Posterior cingulate gyrus (tissue), 11 donors: ENCODE measurements at regions not wholly inside any gene's neighbourhood (a gene's known extent, or its start where the extent isn't known, plus 50 kb on each side); places are given as distances from the start of the nearest gene placed in this dataset.
"Not testable (repeated sequence)": the region's sequence is repeated elsewhere in the genome, so short reads cannot be mapped to it uniquely, and the experiment has no call there.

Experiments used
- DNase-seq, 10 donors: peaks; one replicate each; pipeline versions ENCODE4 v3.0.0 to v3.0.0-alpha.2; 2020 to 2021; ENCODE audit warnings: mixed read lengths in 3 of 10
- intact Hi-C: fragments of 100-400 bp; cut with DNase I; formaldehyde crosslinking; loops from one replicate; pipeline ENCODE4 v1.15.1; 2023

- DNase-seq: no peak
- intact Hi-C loops: no loop called here
These were observed 167.7 kb upstream of the CDKN3 start for GRCh38 chr14:54229136-54229535.

GRCh38 chr14:54230645-54231044, 166.2 kb upstream of the CDKN3 start:
- intact Hi-C loops: no loop called here
- no peak for DNase-seq

DNA sequence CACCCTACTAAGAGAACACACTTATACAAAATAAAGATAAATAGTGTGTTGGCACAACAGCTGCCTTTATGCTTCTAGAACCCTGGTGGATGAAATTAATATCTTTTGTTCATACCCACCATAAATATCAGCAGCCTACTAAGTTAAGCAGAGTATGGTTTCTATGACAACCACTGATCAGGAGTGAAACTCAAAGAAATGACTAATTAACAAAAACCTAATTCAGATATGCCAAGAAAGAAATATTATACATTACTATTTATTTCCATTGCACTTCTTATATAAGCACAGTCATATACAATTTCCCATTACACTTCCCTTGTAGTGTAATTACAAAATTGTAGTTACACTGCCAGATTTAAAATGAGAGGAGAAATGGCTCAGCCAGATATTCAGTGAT, 164.1 kb upstream of the CDKN3 start:
- intact Hi-C loops: no loop called here
- DNase-seq: no peak

DNA sequence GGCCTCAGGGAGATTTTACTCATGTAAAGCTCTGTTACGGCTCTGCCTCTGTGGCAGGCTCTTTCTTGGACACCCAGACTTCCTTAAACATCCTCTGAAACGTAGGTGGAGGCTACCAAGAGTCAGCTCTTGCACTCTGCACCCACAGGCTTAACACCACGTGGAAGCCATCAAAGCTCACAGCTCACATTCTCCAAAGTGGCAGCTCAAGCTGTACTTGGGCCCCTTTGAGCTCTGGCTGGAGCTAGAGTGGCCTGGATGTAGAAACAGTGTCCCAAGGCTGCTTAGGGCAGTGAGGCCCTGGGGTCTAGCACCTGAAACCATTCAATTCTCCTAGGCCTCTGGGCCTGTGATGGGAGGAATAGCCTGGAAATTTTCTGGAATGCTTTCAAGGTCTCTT, 155.3 kb upstream of the CDKN3 start:
- intact Hi-C loops: no loop called here

GRCh38 chr14:54251356-54251755, 145.5 kb upstream of the CDKN3 start:
- DNase-seq: no peak
- intact Hi-C loops: no loop called here

More for the DNA sequence above, 155.3 kb upstream of the CDKN3 start:
- DNase-seq: no peak

DNA sequence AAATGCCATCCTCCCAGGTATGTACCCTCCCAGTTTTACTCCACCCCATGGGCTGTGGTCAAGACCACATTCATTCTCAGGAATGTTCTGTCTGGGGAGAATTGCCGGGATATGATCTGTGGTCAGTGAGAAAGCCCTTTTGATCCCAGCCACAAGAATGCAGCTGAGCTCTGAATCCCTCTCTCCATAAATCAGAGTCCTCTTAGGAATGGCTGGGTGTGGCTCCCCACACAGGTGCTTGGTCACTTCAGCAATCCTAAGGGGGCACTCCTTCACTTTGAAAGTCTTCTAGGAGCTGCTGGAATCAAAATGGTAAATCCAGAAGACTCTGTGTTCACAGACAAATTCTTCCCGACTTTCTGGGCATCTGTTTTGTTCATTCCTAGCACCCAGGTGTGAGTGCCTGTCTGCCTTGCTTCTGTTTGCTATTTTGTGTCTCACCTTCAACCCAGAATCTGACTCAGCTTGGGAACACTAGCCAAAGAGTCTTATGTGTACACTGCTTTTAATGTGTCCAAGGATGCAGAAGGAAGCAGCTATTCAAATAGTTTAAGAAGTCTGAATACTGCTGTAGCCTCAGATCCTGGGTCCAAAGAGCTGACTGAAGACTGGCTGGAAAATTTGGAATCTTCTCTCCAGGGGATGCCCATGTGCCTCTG, 144.6 kb upstream of the CDKN3 start:
- intact Hi-C loops: no loop called here
- no peak for DNase-seq

- intact Hi-C loops: no loop called here
These were observed 143.4 kb upstream of the CDKN3 start for GRCh38 chr14:54253195-54253947.

GRCh38 chr14:54256156-54256555, 140.7 kb upstream of the CDKN3 start:
- no peak for DNase-seq
- intact Hi-C loops: no loop called here

More at GRCh38 chr14:54253195-54253947, 143.4 kb upstream of the CDKN3 start:
- DNase-seq: no peak

DNA sequence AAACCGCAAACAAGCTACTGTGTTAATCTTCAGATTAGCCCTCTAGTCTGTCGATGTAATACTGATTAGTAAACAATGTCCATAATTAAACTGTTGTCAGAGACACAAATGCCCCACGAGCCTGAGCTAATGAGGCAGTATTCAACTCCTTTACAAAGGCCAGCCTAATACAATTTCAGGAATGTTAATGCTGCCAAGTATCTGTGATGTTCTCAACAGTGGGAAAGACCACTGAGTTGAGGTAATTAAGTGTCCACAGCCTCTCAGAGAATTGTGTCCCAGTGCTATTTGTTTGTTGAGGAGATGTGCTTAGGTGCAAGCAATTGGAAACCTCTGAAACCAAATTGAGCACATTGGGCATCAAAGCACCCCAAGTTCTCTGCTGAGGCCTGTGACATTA, 139.4 kb upstream of the CDKN3 start:
- intact Hi-C loops: no loop called here
- no peak for DNase-seq

GRCh38 chr14:54258382-54258781, 138.4 kb upstream of the CDKN3 start:
- intact Hi-C loops: no loop called here
- no peak for DNase-seq

DNA sequence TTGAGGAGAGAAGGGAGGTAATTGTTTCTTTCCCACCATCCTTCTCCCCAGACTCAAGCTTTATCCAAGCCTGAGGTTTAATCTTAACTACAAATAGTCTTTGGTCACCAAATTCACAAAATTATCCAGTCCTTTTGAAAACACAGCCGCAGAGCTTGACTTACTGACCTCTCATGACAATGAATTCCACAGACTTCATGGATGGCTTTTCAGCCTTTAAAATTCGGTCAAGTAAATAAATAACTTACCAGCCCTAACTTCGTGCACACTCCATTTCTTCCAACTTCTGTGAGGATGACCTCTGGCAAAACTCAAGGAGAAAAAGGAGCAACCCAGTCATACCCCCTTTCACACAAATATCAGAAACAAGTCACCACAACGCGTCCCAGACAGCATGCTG, 137.0 kb upstream of the CDKN3 start:
- DNase-seq: no peak
- intact Hi-C loops: no loop called here

- intact Hi-C loops: no loop called here
- DNase-seq: no peak
These were observed 135.5 kb upstream of the CDKN3 start for GRCh38 chr14:54261283-54261682.

DNA sequence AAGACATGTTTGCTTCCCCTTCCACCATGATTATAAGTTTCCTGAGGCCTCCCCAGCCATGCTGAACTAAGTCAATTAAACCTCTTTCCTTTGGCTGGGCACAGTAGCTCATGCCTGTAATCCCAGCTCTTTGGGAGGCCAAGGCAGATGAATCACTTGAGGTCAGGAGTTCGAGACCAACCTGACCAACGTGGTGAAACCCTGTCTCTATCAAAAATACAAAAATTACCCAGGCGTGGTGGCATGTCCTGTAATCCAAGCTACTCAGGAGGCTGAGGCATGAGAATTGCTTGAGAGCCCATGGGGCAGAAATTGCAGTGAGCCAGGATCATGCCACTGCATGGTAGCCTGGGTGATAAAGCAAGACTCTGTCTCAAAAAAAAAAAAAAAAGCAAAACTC, 130.2 kb upstream of the CDKN3 start:
- intact Hi-C loops: not testable (repeated sequence)

DNA sequence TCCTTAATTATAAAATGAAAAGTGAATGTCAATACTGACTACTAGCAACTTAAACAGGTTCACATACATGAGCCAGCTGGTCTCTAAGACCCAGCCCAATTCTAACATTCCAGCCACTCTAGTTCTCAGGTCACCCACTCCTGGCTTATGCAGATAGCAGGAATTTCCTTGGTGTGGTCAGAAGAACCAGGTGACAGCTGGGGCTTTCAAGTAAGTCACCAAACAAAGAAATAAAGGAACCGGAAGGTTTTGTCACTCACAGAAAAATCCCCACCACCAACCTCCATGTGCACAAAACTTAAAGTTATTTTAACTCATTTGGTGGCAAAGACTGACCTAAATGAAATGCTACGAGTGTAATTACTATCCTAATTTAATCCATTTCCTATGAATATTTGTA, 129.6 kb upstream of the CDKN3 start:
- intact Hi-C loops: no loop called here
- no peak for DNase-seq

More for the DNA sequence above, 130.2 kb upstream of the CDKN3 start:
- not testable (repeated sequence) for DNase-seq

GRCh38 chr14:54275997-54276725, 120.6 kb upstream of the CDKN3 start:
- intact Hi-C loops: no loop called here
- no peak for DNase-seq

GRCh38 chr14:54278087-54278486, 118.7 kb upstream of the CDKN3 start:
- DNase-seq: no peak
- intact Hi-C loops: no loop called here

DNA sequence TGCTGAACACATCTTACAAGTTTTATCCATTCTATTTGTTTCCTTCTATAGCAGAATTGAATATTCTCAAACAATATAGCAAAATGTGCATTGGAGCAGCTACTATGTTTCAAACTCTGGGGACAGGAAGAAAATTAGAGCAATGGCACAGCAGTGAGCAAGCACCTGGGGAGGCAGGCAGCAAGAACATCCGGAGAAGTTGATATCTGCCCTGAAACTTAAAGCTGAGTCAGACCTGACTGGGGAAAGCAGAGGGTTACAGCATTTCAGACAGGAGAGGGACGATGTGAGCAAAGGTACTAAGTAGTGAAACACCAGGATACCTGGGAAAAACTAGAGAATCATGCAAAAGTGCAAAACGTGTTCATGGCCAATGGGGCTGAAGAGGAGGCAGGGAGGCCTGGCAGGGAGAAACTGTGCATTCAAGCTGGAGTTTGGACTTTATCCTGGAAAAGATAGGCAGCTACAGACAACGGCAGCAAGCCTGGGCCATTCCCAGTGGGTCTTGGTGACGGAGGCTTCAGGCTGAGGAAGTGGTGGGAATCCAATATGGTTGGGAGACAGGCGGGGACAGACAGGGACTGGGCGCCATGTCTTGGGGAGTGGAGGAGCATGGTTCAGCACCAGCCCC, 118.0 kb upstream of the CDKN3 start:
- intact Hi-C loops: no loop called here
- DNase-seq: no peak

DNA sequence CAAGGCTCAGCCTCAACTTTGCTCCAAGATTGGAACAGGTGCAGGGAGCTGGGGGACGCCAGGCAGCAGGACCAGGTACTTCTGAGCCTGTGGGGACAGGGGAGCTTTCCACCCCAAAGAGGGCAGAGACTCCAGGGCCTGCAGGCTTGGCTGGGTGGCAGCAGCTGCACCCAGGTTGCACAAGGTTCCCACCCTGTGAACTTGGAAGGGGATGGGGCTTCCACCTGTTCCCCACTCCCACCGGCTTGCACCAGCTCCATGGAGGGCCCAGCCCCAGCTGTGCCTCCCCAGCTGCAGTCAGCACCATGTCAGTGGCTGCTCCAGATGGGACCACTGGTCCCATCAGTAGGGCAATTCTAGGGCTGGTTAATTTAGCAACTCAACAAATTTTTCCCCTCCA, 114.0 kb upstream of the CDKN3 start:
- intact Hi-C loops: no loop called here
- peak in 1 of 10 donors; percentile 70 for DNase-seq

GRCh38 chr14:54285030-54285429, 111.8 kb upstream of the CDKN3 start:
- intact Hi-C loops: no loop called here

DNA sequence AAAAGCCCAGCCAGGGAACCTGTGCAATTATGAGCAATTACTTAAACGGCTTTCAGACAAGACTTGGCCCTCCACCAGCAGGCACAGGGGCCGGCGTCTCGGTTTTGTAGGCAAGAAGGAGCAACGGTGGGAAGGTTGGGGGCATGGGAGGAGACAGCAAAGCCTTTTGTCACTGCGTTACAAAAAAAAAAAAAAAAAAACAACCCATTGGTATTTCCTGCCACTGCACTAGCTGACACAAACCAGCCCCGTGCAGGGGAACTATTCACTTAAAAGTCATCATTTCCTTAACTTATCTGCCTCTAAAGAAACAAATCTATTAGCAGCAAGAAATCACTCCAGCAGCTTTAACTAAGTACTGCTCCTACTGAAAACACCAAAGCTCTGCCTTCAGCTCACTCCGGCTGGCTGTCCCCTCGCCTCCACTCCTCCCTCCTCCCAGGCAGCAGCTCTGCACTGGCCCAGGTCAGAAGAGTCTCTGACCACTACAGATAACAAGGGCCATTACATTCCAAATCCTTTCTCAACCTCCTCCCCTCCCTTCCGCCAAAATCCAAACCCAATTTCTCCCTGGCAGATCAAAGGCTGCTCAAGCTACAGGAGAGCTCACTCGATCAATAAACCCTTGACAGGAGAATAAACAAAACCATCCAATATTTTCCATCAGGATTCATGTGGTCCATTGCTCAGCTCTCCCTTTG, 105.2 kb upstream of the CDKN3 start:
- intact Hi-C loops: no loop called here
- no peak for DNase-seq

More at GRCh38 chr14:54285030-54285429, 111.8 kb upstream of the CDKN3 start:
- DNase-seq: no peak
